ENCODE measurements at regions not wholly inside any gene's neighbourhood (a gene's known extent, or its start where the extent isn't known, plus 50 kb on each side); places are given as distances from the start of the nearest gene placed in this dataset.

DNA sequence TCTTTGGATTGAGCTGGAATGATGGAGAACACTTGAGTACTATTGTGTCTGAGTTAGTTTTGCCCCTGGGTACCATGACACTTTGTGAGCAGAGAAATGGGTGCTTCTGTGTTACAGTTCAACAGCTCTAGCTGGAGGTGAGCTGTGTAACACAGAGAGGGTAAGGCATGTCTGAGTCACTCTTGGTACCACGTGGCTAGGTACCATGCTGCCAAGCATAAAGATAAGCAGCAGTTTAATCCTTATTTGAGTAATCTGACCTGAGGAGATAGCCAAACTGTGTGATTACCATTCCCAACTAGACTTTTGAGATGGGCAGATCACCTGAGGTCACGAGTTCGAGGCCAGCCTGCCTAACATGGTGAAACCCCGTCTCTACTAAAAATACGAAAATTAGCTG lies 122.0 kb downstream of the OLFM4 start:
- DNase-seq: no peak

DNA sequence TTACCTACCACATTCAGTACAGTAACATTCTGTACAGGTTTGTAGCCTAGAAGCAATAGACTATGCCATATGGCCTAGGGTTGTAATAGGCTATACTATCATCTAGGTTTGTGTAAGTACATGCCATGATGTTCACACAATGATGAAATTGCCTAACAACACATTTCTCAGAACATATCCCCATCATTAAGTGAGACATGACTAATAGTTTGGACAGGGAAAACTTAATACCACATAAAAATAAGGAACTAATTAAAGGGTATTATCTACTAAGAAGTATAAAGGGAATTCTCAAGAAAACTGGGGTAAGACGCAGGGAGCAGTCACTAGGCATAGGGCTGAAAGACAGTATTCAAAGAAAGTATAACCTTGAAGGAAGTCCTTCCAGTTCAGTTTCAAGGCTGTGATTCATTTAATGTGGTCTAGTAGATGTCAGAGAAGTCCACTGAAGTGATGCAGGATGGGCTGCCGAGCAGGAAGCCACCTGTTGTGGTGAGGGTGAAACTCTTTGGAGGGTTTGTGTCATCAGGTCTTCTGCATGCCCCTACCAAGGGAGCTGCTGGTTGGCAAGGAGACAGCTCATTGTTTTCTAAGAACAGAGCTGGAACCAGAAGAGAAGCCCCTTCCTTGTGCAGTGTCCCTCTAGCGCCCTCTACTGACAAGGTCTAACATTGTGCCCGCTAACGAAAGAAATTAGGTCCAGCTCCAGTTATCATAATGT lies 122.9 kb downstream of the OLFM4 start:
- peak; percentile 79 to 86 for DNase-seq

DNA sequence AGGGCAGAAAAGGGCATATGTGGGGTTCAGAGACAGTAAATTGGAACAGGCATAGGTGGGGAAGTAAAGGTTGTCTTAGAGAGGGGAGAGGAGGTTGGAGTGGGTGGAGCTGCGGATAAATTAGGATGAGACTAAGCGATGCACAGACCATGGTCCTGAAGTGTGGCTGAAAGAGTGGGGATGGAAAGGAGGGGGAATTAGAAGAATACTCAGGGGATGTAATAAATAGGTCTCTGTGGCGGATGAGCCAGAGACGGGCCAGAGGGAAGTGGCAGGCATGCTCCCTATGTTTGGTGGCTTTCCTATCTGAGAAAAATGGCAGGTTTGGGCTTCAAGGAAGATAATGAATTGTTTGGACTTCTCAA lies 123.4 kb downstream of the OLFM4 start:
- DNase-seq: no peak

DNA sequence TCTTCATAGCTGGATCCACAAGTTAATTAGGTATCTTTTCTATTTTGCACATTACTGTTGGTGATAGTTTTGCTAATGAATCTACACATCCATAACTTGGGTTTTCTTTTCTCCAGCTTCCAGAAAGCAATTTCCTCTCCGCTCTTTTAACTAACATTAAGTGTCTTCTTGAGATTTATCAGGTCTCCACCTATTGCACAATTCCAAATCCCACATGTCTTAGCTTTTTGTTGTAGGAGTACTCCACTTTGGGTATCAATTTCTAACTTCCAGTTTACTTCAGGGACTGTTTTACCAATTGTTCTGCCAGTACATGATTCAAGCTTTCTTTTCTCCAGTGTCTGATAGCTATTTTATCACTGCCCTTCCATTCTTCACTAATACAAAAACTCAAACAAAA lies 129.6 kb downstream of the OLFM4 start:
- no peak for DNase-seq

GRCh38 chr13:53159431-53159830 lies 130.8 kb downstream of the OLFM4 start:
- no peak for DNase-seq

DNA sequence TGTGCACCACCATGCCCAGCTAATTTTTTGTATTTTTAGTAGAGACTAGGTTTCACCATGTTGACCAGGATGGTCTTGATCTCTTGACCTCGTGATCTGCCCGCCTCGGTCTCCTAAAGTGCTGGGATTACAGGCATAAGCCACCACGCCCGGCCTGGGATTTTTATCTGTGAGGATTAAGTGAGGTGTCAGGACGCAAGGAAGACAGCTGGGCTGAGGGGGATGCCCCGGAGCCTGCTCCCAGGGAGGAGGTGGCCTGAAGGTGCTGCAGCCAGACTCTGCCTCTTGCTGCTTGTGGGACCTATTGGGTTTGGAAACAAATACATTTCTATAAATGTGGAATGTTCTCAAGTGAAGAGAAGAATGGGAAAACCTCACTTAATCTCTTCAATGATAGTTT lies 131.6 kb downstream of the OLFM4 start:
- no peak for DNase-seq

DNA sequence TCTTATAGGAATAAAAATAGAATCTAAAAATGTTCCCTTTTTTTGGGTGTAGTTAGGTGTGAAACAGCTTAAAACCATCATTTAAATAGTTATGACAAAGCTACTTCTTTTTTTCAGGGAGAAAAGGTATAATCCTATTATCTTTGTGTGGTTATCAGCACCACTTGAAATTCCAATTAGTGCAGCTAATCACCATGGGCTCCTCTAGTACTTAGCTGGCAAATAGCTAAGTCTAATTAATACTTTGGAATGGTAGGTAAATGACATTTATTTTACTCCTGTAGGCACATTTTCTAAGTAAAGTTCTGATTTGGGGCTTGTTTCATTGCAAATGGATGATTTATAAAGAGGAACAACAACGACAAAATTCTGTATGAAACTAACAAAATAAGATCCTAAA lies 132.6 kb downstream of the OLFM4 start:
- DNase-seq: no peak

DNA sequence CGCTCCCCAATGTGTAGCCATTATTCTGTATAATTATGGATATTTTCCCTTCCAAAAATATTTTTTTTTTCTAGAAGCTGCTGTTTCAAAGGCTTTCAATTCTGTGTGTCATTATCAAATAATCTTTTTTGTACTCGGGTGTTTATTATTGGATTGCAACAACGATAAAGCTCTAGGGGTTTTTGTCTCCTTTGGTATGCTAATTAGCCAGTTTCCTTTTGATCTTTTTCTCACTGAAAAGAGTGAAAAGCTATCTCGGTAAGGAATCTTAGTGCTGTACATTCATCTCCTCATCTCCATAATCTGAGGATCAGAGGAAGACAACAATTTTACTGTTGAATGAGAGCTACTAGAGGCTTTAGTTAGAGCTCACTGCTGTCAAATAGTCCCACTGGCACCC lies 136.6 kb downstream of the OLFM4 start:
- no peak for DNase-seq

- DNase-seq: no peak
Measured at GRCh38 chr13:53167561-53167960, 138.9 kb downstream of the OLFM4 start.

DNA sequence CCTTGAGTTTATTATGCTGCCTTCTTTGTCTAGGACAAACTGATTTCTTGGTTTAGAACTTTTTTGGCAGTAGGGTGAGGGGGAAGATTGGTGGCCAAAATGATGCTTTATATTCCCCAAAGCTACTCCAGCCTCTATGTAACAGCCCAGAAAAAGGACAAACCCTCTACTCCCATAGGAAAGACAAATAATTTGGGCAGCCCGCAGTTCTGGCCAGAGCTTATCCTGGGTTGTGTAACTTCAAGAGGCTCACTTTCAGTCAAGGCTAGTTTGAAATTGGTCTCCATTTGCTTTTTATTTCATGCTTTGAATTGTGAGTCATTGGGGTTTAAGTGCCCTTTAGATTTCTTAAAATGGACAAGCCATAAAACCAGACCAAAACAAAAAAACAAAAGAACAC lies 142.3 kb downstream of the OLFM4 start:
- no peak for DNase-seq

DNA sequence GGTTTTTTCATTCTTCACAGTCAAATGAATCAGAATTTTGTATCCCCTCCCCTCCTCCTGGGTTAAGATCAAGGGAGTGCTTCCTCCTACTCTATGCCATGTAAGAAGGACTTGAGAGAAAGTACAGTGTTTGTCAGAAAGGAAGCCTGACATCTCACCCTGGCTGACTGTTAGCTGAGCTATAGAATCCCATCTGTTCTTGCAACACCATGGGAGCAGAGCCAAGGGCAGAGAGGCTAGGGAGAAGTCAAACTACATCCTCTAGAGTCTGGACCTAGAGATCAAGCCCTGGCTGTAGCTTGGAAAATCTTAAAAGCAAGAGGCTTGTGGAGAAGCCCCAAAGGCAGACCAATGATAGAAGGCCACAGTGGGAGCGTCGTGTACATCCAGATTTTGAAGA lies 145.9 kb downstream of the OLFM4 start:
- peak; percentile 14 to 25 for DNase-seq

- no peak for DNase-seq
Measured at GRCh38 chr13:53180684-53181083, 152.1 kb downstream of the OLFM4 start.

DNA sequence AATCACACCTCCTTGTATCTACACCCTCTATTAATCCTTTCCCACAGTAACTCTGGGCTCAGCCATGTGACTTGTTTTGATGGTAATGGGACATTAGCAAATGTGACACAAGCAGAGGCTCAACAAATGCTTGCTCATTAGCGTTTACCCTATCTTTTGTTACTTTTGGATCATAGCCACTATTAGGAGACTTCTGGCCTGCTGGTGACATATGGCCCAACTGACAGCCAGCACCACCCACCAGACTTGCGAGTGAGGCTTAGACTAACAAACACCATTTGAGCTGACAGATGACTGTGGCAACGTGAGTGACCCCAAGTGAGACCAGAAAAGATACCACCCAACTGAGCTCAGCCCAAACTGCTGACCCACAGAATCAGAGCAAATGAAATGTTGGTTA lies 154.1 kb downstream of the OLFM4 start:
- no peak for DNase-seq

DNA sequence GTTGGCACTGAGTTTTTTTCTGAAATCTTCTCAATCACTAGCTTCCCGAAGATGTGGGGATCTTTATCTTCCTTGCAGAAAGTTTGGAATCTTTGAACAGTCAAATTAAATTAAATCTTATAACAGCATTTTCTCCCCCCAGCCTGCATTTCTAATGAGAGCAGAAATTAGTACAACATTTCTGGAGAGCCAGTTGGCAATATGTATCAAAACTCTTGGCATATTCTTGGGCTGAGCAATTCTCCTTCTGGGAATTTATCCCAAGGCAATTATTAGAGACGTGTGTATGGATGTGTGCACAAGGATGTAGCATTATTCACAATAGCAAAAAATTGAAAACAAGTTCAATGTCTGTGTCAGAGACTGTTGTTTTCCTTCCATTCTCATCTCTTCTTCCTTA lies 159.5 kb downstream of the OLFM4 start:
- DNase-seq: no peak

- peak in 1 of 2 experiments; percentile 5 for DNase-seq
Measured at GRCh38 chr13:53189162-53189561, 160.5 kb downstream of the OLFM4 start.

GRCh38 chr13:53191091-53191490 lies 162.5 kb downstream of the OLFM4 start:
- DNase-seq: no peak

DNA sequence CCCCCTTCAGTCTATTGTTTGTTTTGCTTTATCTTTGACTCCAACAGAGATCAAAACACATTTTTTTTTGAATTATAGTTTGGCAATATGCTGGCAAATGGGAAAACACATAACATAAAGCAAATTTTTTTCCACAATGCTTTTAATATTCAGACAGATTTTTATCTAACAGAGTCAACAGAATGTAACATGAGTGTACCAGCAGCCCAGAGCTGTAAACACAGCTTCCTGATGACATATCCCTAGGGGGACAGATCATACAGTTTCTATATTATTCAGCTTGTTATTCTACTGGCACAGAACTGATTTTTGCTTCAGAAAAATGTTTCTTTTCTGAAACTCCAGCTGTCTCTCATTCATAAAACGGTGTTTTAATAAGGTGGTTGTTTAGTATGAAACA lies 168.8 kb downstream of the OLFM4 start:
- no peak for DNase-seq

GRCh38 chr13:53198017-53198416 lies 169.4 kb downstream of the OLFM4 start:
- peak; percentile 54 to 62 for DNase-seq

- DNase-seq: no peak
Measured at GRCh38 chr13:53198736-53199135, 170.1 kb downstream of the OLFM4 start.

DNA sequence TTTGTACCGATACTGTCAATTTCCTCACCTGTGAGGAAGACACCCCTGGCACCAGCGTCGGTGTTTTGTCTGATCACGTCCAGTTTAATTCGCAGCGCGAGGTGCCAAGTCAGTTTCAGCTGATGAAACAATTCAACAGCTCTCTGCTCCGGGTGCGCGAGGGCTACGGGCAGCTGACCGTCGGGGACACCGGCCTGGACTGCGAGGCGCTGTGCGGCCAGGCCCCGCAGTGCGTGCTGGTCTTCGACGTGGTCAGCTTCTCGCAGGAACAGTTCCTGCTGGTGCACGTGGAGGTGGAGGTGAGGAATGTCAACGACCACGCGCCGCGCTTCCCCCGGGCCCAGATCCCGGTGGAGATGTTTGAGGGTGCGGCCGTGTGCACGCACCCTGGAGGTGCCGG lies 171.5 kb downstream of the OLFM4 start:
- no peak for DNase-seq

GRCh38 chr13:53200498-53201453 lies 172.2 kb downstream of the OLFM4 start:
- no peak for DNase-seq

GRCh38 chr13:53201454-53202225 lies 173.0 kb downstream of the OLFM4 start:
- DNase-seq: no peak

DNA sequence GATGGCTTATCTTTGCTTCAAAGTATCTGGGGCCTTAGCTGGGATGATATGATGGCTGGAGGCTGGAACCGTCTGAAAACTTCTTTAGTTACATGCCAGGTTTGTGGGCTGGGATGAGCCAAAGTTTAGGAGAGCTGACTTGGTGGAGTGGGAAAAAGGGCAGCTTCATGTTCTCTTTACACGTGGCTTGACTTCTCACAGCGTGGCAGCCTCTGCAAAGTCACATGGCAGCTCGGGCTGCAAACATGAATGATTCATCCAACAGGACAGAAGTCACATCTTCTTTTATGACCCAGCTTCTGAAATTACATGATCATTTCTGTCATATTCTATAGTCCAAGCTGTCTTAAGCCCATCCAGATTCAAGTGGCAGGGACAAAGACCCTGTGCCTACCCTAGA lies 176.0 kb downstream of the OLFM4 start:
- no peak for DNase-seq

DNA sequence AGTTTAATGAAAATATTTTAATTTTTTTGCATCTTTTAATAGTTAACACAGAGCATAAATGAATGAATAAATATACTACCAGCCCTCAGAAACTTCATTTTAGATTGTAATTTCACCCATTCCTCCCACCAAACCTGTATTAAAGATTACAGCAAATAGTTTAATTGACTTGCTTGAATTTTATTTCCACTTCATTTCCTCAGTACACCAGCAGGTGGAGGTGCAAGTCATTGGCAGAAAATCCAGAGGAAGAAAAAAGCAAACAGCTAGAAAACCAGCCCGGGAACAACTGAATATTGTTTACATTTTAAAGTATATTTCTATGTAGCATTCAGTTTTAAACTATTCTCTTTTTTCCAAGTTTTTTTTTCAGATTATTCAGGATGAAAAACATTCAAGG lies 177.8 kb downstream of the OLFM4 start:
- DNase-seq: peak; percentile 26 to 45

Data from Kasumi-1 (cell line).